ENCODE measurements at regions not wholly inside any gene's neighbourhood (a gene's known extent, or its start where the extent isn't known, plus 50 kb on each side); places are given as distances from the start of the nearest gene placed in this dataset.

DNA sequence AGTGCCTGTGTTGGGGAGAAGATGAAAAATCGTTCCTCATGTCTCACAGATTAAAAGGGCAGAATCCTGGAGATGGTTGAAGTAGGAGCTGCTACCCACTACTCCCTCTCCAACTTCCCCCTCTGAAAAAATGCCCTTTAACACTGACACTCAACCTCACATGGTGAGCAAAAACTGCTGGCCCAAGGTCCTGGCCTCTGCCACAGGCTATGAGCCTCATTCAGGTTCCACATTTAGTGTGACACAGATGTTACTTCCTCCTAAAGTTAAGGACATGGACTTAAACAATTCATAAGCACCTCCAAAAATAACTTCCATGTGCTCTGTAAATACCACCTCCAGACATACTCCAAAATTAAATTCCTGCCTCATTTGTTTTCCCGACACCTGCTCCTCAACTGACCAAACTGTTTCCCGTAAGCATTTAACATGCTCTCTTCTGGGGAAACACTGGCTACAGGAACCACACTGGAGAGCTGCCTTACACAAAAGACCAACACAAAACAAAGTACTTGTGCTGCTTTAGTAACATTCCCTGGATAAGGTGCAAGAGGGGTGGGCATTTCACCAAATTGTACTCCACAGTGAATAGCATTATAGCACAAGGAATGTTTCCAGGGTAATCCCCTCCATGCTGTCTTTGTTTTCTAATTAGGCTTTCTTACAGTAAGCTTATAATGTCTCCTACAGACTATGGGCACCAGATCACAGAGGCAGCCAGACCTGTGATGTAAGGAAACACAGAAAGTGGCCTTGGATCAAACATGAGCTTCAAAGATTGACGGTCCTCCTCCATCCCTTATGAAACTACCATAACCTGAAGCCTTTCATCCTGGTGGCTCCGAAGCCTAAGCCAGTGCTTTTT is 57.0 kb downstream of the PHLDA1 start:
- no peak for DNase-seq (ENCODE audit: extremely low spot score, insufficient read length, low read depth)
- FAIRE-seq: no peak

GRCh38 chr12:75971253-75971652 is 60.3 kb downstream of the PHLDA1 start:
- DNase-seq (ENCODE audit: extremely low spot score, insufficient read length, low read depth) (no peak), FAIRE-seq (no peak)

GRCh38 chr12:75970310-75970709 is 61.3 kb downstream of the PHLDA1 start:
- FAIRE-seq: no peak
- no peak for DNase-seq (ENCODE audit: extremely low spot score, insufficient read length, low read depth)

GRCh38 chr12:75969768-75970167 is 61.8 kb downstream of the PHLDA1 start:
- DNase-seq (ENCODE audit: extremely low spot score, insufficient read length, low read depth) (no peak), FAIRE-seq (no peak)

- FAIRE-seq (no peak), DNase-seq (ENCODE audit: extremely low spot score, insufficient read length, low read depth) (no peak)
Measured at GRCh38 chr12:75965661-75966060, 65.9 kb downstream of the PHLDA1 start.

GRCh38 chr12:75964150-75964549 is 67.4 kb downstream of the PHLDA1 start:
- DNase-seq (ENCODE audit: extremely low spot score, insufficient read length, low read depth): no peak
- no peak for FAIRE-seq

GRCh38 chr12:75961878-75962277 is 69.7 kb downstream of the PHLDA1 start:
- DNase-seq (ENCODE audit: extremely low spot score, insufficient read length, low read depth) (no peak), FAIRE-seq (no peak)

DNA sequence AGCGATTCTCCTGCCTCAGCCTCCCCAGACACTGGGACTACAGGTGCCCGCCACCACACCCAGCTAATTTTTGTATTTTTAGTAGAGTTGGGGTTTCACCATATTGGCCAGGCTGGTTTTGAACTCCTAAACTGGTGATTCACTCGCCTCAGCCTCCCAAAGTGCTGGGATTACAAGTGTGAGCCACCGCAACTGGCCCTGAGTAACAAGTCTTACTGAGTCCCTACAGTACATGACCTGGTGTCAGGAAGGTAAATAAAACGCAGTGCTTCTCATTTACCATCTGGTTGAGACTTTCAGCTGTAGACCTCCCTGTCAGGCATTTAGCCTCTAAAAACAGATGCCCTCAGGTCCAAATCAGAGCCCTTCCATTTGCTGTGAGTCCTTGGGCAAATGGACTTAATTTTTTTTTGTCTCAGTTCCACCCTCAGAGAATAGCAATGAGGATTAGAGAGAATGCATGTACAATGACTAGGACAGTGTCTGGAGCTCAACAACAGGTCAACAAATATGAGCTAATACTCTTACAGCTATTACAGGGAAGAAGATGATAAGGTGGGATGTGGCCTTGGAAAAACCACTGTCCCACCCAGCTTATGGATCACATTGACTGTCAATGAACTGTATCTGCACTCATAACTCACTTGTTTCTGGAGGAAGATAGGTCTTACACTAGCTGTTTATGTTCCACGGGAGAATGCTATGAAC is 70.5 kb downstream of the PHLDA1 start:
- no peak for FAIRE-seq

GRCh38 chr12:75960086-75960910 is 71.3 kb downstream of the PHLDA1 start:
- DNase-seq (ENCODE audit: extremely low spot score, insufficient read length, low read depth): no peak
- FAIRE-seq: peak; percentile 29

More for the DNA sequence above, 70.5 kb downstream of the PHLDA1 start:
- no peak for DNase-seq (ENCODE audit: extremely low spot score, insufficient read length, low read depth)

DNA sequence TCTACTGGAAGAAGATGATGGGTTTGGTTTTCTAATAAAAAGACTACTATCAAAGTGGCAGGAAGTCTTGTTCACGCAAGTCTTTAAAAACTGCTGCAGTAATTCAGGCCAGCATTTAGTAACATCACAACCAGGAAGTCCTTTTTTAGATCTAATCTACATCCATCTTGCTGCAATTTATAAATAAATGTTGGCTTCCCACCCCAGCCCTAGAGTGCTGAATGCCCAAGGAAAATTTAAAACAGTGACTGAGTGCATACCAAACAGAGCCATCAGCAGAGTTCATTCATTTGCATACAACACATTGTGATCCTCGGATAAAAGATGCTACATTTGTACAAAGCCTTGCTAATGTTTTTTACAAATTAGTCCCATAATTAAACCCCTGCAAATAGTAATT is 72.1 kb downstream of the PHLDA1 start:
- no peak for DNase-seq (ENCODE audit: extremely low spot score, insufficient read length, low read depth)
- FAIRE-seq: no peak

GRCh38 chr12:75959060-75959459 is 72.5 kb downstream of the PHLDA1 start:
- DNase-seq (ENCODE audit: extremely low spot score, insufficient read length, low read depth): no peak
- FAIRE-seq: no peak

GRCh38 chr12:75955251-75955650 is 76.3 kb downstream of the PHLDA1 start:
- FAIRE-seq: no peak

DNA sequence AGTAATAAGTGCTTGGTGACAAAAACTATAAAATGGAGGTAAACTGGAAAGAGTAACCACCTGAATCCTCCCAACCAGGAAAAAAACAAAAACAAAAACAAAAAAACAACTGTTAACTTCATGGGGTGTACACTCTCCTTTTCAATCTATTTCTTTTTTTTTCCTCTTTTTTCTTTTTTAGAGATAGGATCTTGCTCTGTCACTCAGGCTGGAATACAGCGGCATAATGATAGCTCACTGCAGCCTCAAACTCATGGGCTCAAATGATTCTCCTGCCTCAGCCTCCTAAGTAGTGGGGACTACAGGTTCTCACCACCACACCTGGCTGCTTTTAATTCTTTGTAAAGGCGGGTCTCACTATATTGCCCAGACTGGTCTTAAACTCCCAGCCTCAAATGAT is 76.8 kb downstream of the PHLDA1 start:
- DNase-seq (ENCODE audit: extremely low spot score, insufficient read length, low read depth) (no peak), FAIRE-seq (no peak)

More at GRCh38 chr12:75955251-75955650, 76.3 kb downstream of the PHLDA1 start:
- no peak for DNase-seq (ENCODE audit: extremely low spot score, insufficient read length, low read depth)

DNA sequence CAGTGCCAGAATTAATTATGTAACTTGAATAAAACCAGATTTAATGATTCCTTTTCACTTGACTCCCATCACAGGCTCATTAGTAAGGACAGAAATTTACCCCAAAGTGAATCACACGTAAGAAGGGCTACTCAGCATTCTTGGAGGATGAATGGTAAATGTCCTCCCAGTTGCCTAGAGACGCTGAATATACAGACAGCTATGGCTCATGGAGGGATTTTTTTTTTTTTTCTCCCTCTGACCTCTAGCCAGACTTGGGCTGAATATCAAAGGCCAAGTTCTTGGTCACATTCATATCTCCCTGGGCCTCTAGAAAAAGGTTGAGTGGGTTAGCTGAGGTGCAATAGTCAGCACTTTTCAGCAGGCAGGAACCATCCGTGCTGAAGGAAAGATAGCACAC is 77.5 kb downstream of the PHLDA1 start:
- no peak for FAIRE-seq

DNA sequence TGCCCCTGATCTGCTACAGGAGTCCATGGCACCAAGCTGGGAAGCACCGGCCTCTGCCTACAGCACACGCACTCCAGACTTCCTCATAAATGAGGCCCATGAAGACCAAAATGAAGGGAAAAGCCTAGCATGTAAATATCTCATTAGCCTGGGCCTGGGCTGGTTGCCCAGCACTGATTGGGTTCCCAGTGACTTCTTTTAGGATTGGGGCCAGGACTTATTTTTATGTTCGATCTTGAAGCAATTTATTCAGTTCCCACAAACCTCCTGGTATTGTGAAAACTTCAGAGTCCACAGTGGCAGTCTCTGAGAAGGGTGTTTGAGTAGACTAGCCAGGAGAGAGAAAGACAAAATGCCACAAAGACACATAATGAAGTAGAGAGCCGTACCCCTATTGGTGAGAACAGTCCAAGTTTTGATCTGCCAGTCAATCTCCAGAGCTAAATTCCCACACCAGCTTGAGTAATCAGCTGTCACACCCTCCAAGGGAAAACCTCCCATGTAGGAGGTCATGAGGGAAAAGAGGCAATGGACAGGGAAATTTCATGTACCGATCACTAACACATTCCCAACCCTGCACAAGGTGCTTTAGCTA is 78.2 kb downstream of the PHLDA1 start:
- FAIRE-seq (no peak), DNase-seq (ENCODE audit: extremely low spot score, insufficient read length, low read depth) (no peak)

More for the DNA sequence above, 77.5 kb downstream of the PHLDA1 start:
- no peak for DNase-seq (ENCODE audit: extremely low spot score, insufficient read length, low read depth)

GRCh38 chr12:75951399-75952278 is 79.9 kb downstream of the PHLDA1 start:
- DNase-seq (ENCODE audit: extremely low spot score, insufficient read length, low read depth): no peak
- no peak for FAIRE-seq

GRCh38 chr12:75947156-75947723 is 84.3 kb downstream of the PHLDA1 start:
- no peak for DNase-seq (ENCODE audit: extremely low spot score, insufficient read length, low read depth)
- FAIRE-seq: no peak

GRCh38 chr12:75945581-75945980 is 86.0 kb downstream of the PHLDA1 start:
- DNase-seq (ENCODE audit: extremely low spot score, insufficient read length, low read depth) (no peak), FAIRE-seq (no peak)

DNA sequence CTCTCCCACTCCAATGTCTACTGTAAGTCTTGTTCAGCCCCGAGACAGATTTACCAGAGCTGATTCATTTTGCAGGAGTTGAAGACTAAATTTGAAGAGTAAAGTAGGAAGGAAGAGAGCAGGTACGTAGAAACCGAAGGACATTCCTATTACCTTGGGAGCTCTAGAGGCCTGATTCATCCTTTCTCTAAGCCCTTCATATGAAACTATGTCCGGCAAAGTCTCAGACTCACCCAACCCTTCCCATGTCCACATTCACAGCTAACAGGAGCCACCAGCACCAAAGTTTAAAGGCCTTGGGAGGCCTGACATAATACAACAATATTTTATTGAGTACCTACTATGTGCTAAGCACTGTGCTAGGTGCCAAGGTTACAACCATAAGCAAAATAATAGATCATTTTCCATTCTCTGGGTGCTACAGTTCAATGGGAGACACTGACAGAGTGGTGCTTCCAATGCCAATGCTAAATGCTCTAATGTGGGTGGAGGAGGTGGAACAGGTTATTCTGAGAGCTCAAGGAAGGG is 86.6 kb downstream of the PHLDA1 start:
- FAIRE-seq (no peak), DNase-seq (ENCODE audit: extremely low spot score, insufficient read length, low read depth) (no peak)

All from GM18507 (cell line).